ENCODE measurements at regions not wholly inside any gene's neighbourhood (a gene's known extent, or its start where the extent isn't known, plus 50 kb on each side); places are given as distances from the start of the nearest gene placed in this dataset.

- TF ChIP-seq CTCF (IDR thresholded peaks at IDR 0.05; ENCODE audit: low read length): no peak
- TF ChIP-seq EZH2phosphoT487 (IDR thresholded peaks at IDR 0.05; ENCODE audit: low read length): no peak
These were observed 187.7 kb downstream of the MAF start for GRCh38 chr16:79412783-79413225.

All from MM.1S (cell line).